ENCODE measurements at regions not wholly inside any gene's neighbourhood (a gene's known extent, or its start where the extent isn't known, plus 50 kb on each side); places are given as distances from the start of the nearest gene placed in this dataset.

DNA sequence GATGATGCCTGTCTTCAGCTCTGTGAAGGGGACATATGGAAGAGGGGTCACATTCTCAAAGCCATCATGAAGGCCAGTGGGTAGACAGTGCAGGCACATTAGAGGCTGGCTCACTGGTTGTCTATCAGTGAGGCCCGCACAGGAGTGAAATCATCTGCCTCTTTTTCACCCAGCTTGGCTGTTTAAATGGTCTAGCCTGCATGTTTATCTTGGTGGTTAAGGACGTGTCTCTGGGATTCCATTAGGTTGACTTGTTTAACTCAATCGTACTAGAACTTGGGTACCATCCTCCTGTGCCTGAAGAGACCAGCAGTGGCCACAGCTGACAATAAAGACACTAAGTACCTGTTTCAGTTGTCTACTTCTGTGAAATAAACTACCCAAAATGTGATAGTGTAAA lies 219.3 kb downstream of the PLPP3 start:
- TF ChIP-seq, protein P1, sequence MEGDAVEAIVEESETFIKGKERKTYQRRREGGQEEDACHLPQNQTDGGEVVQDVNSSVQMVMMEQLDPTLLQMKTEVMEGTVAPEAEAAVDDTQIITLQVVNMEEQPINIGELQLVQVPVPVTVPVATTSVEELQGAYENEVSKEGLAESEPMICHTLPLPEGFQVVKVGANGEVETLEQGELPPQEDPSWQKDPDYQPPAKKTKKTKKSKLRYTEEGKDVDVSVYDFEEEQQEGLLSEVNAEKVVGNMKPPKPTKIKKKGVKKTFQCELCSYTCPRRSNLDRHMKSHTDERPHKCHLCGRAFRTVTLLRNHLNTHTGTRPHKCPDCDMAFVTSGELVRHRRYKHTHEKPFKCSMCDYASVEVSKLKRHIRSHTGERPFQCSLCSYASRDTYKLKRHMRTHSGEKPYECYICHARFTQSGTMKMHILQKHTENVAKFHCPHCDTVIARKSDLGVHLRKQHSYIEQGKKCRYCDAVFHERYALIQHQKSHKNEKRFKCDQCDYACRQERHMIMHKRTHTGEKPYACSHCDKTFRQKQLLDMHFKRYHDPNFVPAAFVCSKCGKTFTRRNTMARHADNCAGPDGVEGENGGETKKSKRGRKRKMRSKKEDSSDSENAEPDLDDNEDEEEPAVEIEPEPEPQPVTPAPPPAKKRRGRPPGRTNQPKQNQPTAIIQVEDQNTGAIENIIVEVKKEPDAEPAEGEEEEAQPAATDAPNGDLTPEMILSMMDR (conservative IDR thresholded peaks at IDR 0.05 in 1 of 2, IDR thresholded peaks at IDR 0.05 in 1 of 2; ENCODE audit: low read depth in 1 of 2, low read length in 2 of 2): no peak
- no peak for TF ChIP-seq EZH2 (IDR thresholded peaks at IDR 0.05; ENCODE audit: low read length, missing control alignments)
